ENCODE measurements at regions not wholly inside any gene's neighbourhood (a gene's known extent, or its start where the extent isn't known, plus 50 kb on each side); places are given as distances from the start of the nearest gene placed in this dataset.
A peak's percentile ranks its signal among the peaks of the same experiment; 100 is the strongest.

DNA sequence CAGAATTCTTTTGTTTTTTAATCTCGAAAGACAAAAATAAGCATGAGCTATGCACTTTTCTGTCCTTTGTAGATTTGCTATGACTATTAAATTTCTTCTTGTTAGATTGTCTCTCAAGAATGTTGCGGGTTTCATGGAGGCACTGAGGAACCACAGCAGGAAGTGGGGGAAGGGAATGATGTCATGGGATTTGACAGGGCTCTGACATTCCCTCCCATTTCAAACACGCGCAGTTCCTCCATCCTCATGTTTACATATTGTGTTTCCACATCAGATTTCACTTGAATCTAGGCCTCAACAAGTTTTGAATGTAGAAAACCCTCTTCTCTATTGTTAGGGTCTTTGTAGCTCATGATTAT lies 154.8 kb downstream of the PALM2AKAP2 start:
- TF ChIP-seq MYC (IDR thresholded peaks at IDR 0.05; ENCODE audit: low read depth, low read length) (no peak), POLR2AphosphoS5 (IDR thresholded peaks at IDR 0.05; ENCODE audit: insufficient read depth, low read depth, low read length) (no peak), GATA2 (IDR thresholded peaks at IDR 0.05; ENCODE audit: insufficient read depth, insufficient read length, low read depth, low read length) (no peak), JUN (IDR thresholded peaks at IDR 0.05; ENCODE audit: borderline replicate concordance, insufficient read depth, insufficient read length, low read depth) (no peak), POLR2A (IDR thresholded peaks at IDR 0.05; ENCODE audit: low read depth, low read length) (no peak), EZH2 (IDR thresholded peaks at IDR 0.05; ENCODE audit: borderline replicate concordance, low read depth, low read length, severe bottlenecking) (no peak), FOS (IDR thresholded peaks at IDR 0.05; ENCODE audit: borderline replicate concordance, insufficient read depth, low read length) (no peak)
- TF ChIP-seq, protein P1, sequence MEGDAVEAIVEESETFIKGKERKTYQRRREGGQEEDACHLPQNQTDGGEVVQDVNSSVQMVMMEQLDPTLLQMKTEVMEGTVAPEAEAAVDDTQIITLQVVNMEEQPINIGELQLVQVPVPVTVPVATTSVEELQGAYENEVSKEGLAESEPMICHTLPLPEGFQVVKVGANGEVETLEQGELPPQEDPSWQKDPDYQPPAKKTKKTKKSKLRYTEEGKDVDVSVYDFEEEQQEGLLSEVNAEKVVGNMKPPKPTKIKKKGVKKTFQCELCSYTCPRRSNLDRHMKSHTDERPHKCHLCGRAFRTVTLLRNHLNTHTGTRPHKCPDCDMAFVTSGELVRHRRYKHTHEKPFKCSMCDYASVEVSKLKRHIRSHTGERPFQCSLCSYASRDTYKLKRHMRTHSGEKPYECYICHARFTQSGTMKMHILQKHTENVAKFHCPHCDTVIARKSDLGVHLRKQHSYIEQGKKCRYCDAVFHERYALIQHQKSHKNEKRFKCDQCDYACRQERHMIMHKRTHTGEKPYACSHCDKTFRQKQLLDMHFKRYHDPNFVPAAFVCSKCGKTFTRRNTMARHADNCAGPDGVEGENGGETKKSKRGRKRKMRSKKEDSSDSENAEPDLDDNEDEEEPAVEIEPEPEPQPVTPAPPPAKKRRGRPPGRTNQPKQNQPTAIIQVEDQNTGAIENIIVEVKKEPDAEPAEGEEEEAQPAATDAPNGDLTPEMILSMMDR (IDR thresholded peaks at IDR 0.05; ENCODE audit: extremely low read depth in 1 of 2, insufficient read depth in 1 of 2, low read depth in 1 of 2, low read length in 2 of 2): no peak
- TF ChIP-seq, protein P2, sequence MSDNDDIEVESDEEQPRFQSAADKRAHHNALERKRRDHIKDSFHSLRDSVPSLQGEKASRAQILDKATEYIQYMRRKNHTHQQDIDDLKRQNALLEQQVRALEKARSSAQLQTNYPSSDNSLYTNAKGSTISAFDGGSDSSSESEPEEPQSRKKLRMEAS (IDR thresholded peaks at IDR 0.05; ENCODE audit: insufficient read depth, insufficient read length): no peak
- ChIA-PET CTCF (interaction anchor here (1.3 kb wide), 1 partner anchor 17 kb away, joined by 3 read pairs; no protein-coding TSS in a partner anchor), POLR2A (no interaction called here)
- Histone ChIP-seq H3K27ac (ENCODE audit: insufficient read depth, low read depth, low read length) (no peak overlapping the region), H3K79me2 (ENCODE audit: control insufficient read depth, insufficient read depth, low read length) (no peaks in the 10 kb centered on the region), H3K4me1 (ENCODE audit: control insufficient read depth, extremely low read depth, insufficient read depth, low read length) (no peaks in the 10 kb centered on the region), H3K9me3 (replicated peaks; ENCODE audit: control insufficient read depth, insufficient read depth, low read length) (no peaks in the 10 kb centered on the region), H3K9me1 (replicated peaks; ENCODE audit: control insufficient read depth, extremely low read depth, insufficient read depth, low read length) (no peaks in the 10 kb centered on the region), H4K20me1 (replicated peaks; ENCODE audit: control insufficient read depth, extremely low read depth, insufficient read depth, low read length) (no peaks in the 10 kb centered on the region), H3K9ac (replicated peaks; ENCODE audit: extremely low read depth, insufficient read depth, low read length) (no peak overlapping the region), H3K36me3 (ENCODE audit: control insufficient read depth in 2 of 2, extremely low read depth in 1 of 2, insufficient read depth in 2 of 2, low read length in 2 of 2) (no peaks in the 10 kb centered on the region), H3K4me3 (replicated peaks in 1 of 3; ENCODE audit: insufficient read depth in 1 of 3, low read depth in 1 of 3, low read length in 3 of 3) (no peak overlapping the region), H3K4me2 (ENCODE audit: insufficient read depth, low read length) (no peak overlapping the region), H3K27me3 (ENCODE audit: control insufficient read depth in 2 of 2, insufficient read depth in 2 of 2, low read length in 2 of 2) (no peaks in the 10 kb centered on the region), H2AFZ (ENCODE audit: low read depth, low read length) (no peak overlapping the region)
- intact Hi-C loops (cut with micrococcal nuclease): no loop called here
- dilution Hi-C loops (cut with MboI; ENCODE audit: extremely low pct_ligation_motif_present, low sequenced_read_pairs): no loop called here
- BruUV-seq (replicated peaks): no TSS peak
- FAIRE-seq: peak; percentile 61
- no peak for DNase-seq (ENCODE audit: low read depth, low spot score)

Data from endothelial cell of umbilical vein (primary cell).